NCI-H2196 (cell line): ENCODE measurements at regions not wholly inside any gene's neighbourhood (a gene's known extent, or its start where the extent isn't known, plus 50 kb on each side); places are given as distances from the start of the nearest gene placed in this dataset.
"Not testable (repeated sequence)": the region's sequence is repeated elsewhere in the genome, so short reads cannot be mapped to it uniquely, and the experiment has no call there.

Source experiments
- DNase-seq: peaks from one replicate; lab custom pipeline; 2025; ENCODE audit not compliant: unreplicated experiment; lab: John Stamatoyannopoulos, UW

DNA sequence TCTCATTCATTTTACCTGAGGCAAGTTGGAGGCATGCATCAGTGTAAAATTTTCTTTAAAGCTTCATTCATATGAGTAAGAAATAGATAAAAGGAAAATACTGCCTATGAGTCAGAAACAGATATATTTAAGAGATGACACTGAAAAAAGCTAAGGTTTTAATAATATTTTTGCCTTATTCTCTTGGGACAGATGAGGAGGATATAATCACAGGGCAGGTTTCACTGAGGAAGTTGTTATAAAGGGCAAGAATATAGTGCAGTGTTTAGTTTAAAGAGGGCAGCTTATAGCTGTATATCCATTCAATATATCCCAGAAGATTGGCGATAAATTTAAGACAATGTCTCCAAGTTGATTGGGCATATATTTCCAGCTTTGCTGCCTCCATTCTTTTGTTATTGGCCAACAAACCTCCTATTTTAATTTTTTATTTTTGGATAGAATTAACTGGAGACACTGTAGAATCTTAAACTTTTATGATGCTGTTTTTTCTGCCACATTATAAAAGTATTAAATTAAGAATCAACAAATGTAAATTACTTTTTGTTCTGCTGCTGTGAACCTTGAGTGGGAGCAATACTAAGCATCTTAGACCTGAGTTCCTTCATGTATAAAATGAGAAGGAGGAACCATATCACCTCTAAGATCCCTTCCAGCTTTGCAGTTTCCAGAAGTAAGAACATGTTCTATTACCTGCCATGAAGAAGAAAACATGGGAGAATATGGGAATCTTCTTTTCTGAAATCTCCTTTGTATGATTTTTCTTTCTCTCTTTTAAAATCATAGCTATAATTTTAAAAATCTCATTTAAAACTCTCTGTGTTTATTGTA is 171.6 kb downstream of the S1PR1 start:
- no peak for DNase-seq

DNA sequence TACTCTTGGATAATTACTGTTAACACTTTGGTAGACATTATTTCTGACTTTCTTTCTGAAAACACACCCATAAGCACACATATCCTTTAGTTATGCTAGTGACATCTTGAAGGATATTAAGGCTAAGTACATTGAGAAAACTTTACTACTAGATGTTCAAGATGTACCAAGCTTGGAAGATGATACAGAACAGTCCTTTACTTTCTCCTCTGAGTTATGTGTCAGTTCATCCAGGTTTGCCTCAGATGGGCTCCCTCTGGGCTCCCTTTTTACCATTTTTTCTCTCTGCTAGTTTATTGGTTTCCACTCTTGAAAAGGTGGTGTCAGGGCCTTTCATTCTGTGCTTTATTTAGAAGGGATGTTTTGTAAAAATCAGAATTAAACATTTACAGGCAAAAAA is 172.3 kb downstream of the S1PR1 start:
- no peak for DNase-seq

- no peak for DNase-seq
Measured at GRCh38 chr1:101410048-101410878, 173.4 kb downstream of the S1PR1 start.

DNA sequence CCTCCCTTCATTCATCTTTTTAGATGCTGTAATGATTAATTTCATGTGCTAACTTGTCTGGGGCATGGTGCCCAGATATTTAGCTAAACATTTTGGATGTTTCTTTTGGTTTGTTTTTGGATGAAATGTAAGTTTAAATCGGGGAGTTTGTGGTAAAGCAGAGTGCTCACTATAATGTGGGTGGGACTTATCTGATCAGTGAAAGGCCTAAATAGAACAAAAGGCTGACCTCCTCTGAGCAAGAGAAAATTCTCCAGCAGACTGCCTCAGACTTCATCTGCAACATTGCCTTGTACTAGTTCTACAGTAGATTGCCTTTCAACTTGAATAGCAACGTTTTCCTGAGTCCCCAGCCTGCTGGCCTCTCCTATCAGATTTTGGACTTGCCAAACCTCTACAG is 183.6 kb downstream of the S1PR1 start:
- no peak for DNase-seq

GRCh38 chr1:101428083-101428482 is 191.3 kb downstream of the S1PR1 start:
- DNase-seq = not testable (repeated sequence)

- DNase-seq = no peak
Measured at GRCh38 chr1:101428562-101428961, 191.7 kb downstream of the S1PR1 start.

DNA sequence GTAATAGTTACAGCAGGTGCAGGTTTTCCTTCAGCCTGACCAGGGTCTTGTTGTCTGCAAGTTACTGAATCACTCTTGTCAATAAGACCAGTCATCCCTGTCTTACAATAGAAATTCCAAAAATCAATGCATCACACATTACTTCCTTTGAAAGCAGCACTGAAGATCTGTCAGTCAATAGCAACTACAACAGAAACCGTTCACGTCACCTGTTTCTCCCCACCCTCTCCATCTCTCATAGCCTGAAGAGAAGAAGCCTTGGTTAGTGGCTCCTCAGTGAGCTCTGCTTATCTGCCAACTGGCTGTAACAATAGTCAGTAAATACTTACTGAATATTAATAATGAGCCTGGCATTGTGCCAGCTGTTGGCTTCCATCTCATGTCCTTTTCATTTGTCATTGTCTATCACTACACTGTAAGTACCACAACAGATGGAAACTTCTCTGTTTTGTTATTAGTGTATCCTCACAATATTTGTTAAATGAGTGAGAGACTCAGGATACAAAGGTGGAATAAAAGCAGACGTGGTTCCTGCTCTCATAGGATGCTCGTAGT is 195.2 kb downstream of the S1PR1 start:
- DNase-seq = no peak

- DNase-seq = no peak
Measured at GRCh38 chr1:101435831-101436511, 199.2 kb downstream of the S1PR1 start.

GRCh38 chr1:101437800-101438199 is 201.0 kb downstream of the S1PR1 start:
- no peak for DNase-seq

DNA sequence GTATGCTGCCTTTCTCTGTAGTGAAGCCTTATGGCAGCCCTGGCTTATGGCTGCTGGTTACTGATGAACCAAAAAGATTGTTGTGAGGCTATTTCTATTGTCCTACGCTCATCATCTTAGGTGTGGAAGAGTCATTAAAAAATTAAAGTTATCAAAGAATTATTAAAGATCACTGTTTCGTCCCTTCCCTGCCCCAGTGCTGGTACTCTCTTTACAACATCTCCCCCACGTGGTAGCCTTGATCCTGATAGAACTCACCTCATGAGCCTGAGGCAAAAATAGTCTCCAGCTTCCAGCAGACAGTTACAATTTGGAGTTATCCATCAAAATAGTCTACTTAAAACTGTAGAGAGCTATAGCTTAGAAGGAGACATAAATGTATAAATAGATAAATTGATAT is 201.5 kb downstream of the S1PR1 start:
- no peak for DNase-seq

DNA sequence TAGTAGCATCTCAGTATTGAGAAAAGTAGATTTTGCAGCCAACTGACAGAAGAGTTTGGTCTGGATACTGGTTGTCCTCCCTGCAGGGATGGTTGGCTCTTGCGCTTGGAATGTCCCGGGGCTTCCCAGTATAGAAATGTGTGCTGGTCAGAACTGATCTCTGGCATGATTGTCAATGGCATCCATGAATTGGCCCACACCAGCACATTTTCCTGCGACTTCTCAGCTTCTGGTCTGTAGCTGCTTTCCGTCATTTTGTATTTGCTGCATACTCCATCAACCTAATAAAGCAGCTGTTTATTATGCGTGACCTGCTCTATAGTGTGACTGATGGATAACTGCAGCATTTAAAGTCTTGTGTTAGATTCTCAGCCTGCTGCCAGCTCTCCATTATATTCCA is 203.7 kb downstream of the S1PR1 start:
- no peak for DNase-seq

- no peak for DNase-seq
Measured at GRCh38 chr1:101444381-101444780, 207.6 kb downstream of the S1PR1 start.

DNA sequence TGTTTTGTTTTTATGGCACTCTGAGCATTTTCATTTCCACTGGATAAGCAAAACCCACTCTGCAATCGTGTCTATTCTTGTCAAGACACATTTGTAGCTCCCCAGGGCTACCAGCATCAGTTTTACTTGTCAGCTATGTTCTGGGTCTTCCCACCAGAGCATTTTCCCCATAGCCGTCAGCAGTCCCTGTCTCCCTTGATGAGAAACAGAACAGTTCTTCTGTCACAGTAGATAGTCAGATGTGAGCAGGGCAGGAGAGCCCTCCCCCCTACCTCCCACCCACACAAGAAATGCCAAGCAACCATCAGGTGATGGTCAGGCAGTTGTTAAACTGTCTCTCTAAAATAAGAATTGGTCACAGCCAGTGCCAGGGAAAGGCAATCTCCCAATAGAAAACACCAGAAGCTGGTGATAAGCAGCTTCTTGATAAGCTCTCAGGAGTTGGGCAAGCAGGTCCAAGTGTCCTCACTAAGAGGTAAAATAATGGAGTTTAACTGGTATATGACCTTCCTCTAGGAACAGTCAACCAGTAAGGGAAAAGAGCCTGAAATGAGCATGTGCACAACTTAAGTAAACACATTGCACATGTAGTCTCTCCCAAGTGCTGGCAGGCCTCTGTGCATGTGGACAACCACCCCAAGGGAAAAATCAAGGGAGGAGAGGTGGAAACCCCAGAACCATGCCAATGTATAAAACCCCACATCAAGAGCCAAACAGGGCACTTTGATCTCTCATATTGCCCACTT is 208.2 kb downstream of the S1PR1 start:
- no peak for DNase-seq

DNA sequence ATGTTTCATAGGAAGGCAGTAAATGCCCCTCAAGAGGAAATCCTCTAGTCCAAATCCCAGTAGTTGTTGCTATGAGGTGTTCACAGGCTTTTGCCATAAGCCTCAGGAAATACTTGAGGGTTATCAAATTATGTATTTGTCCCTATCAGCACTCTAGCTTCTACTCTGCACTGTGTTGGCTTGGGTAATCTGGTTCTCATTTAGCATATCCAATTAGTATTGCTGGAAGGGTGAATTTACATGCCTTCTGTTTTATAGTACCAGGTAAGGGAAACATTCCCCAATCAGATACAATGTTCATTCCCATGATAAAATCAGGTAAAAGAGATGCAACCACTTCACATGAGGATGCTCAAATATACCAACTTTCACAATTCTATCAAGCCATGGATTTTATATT is 211.2 kb downstream of the S1PR1 start:
- no peak for DNase-seq

GRCh38 chr1:101450691-101451090 is 213.9 kb downstream of the S1PR1 start:
- DNase-seq = not testable (repeated sequence)

- DNase-seq = no peak
Measured at GRCh38 chr1:101451888-101452287, 215.1 kb downstream of the S1PR1 start.

DNA sequence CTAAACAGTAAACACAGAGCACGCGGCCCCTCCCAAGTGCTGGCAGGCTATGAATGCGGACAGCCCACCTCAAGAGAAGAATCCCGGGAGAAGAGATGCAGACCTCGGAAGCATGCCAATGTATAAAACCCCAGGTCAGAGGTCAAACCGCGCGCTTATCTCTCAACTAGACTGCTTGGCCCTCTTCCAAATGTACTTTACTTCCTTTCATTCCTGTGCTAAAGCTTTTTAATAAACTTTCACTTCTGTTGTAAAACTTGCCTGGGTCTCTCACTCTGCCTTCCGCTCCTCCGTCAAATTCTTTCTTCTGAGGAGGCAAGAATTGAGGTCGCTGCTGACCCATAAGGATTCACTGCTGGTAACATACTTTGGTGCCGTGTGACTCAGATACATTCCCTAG is 216.0 kb downstream of the S1PR1 start:
- no peak for DNase-seq

DNA sequence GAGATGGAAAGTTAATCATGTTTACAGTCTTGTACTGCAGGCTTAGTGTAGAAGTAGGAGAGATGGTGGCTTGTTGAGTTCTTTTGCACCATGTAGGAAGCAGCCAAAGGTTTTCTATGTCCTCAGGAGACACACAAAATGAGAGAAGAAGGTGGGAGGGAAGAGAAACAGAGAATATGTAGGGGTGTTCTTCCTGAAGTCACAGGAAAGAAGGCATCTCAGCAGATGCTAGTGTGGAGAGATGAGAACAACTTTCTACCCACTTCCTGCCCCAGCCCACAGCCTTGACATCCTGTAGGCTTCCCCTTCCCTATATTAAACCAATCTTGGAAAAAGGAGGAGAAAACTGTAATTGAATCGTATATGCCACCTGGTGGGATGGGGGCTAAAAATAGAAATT is 217.0 kb downstream of the S1PR1 start:
- DNase-seq = no peak

DNA sequence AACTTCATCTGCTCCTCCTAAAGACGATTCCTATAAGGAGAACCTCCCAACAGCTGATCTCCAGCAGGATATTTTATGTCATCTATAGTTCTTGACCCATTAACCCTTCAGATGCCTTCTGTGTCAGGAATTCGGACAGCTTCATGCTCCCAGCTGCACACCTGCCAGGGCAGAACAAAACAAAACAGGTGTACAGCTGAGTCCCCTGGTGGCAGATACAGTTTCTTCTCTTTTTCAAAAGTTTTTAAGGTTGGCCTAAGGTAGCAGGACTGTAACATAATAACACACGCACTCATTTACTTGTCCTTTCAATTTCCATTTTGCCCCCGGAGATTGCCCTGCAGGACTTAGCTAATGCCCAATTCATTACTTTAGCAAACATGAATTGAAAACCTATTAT is 218.3 kb downstream of the S1PR1 start:
- DNase-seq = no peak

DNA sequence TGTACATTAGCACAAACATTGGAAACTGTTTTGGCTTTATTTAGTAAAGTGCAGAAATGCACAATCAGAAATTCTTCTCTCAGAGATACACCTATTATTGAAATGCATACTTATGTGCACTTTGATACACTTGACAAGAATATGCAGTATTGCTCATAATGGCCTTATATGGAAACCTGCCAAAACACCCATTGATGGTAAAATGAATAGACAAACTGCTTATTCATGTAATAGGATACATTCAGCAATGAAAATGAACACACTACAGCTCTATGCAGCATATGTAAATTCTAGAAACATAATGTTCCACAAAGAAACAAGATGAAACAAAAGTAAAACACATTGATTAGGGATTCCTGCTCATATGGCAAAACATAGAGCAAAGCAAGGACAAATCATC is 223.9 kb downstream of the S1PR1 start:
- DNase-seq = no peak

DNA sequence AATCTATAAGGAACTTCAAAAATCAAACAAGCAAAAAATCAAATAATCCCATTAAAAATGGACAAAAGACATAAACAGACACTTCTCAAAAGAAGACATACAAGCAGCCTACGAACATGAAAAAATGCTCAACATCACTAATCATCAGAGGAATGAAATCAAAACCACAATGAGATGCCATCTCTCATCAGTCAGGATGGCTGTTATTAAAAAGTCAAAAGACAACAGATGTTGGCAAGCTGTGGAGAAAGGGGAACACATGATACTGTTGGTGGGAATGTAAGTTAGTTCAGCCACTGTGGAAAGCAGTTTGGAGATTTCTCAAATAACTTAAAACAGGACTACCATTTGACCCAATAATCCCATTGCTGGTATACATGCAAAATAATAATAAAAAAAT is 226.4 kb downstream of the S1PR1 start:
- DNase-seq = no peak
